ENCODE measurements at regions not wholly inside any gene's neighbourhood (a gene's known extent, or its start where the extent isn't known, plus 50 kb on each side); places are given as distances from the start of the nearest gene placed in this dataset.

DNA sequence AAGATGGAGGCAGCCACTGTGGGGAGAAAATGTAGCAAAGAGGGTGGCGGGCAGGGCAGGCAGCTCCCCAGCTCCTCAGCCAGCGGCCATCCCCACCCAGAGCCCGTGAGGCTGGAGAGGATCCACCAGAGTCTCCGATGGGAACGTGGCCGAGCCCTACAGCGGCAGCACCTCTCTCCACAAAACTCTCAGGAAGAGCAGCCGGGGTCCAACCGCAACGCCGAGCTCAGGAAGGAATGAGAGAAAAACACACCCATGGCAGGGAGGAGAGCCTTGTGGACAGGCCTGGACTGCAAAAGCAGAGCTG lies 54.0 kb upstream of the ADGRA1 start:
- Histone ChIP-seq H3K27me3 (ENCODE audit: insufficient read depth, poor library complexity, severe bottlenecking) (no peaks in the 10 kb centered on the region), H3K4me3 (replicated peaks; ENCODE audit: insufficient read depth, low read length) (no peak overlapping the region), H3K27ac (replicated peaks) (no peak overlapping the region)
- no peak for DNase-seq (ENCODE audit: low read depth in 1 of 2, low spot score in 1 of 2)
- TF ChIP-seq, protein P1, sequence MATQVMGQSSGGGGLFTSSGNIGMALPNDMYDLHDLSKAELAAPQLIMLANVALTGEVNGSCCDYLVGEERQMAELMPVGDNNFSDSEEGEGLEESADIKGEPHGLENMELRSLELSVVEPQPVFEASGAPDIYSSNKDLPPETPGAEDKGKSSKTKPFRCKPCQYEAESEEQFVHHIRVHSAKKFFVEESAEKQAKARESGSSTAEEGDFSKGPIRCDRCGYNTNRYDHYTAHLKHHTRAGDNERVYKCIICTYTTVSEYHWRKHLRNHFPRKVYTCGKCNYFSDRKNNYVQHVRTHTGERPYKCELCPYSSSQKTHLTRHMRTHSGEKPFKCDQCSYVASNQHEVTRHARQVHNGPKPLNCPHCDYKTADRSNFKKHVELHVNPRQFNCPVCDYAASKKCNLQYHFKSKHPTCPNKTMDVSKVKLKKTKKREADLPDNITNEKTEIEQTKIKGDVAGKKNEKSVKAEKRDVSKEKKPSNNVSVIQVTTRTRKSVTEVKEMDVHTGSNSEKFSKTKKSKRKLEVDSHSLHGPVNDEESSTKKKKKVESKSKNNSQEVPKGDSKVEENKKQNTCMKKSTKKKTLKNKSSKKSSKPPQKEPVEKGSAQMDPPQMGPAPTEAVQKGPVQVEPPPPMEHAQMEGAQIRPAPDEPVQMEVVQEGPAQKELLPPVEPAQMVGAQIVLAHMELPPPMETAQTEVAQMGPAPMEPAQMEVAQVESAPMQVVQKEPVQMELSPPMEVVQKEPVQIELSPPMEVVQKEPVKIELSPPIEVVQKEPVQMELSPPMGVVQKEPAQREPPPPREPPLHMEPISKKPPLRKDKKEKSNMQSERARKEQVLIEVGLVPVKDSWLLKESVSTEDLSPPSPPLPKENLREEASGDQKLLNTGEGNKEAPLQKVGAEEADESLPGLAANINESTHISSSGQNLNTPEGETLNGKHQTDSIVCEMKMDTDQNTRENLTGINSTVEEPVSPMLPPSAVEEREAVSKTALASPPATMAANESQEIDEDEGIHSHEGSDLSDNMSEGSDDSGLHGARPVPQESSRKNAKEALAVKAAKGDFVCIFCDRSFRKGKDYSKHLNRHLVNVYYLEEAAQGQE (IDR thresholded peaks at IDR 0.05; ENCODE audit: insufficient replicate concordance, low read depth) = no peak
- TF ChIP-seq SPI1 (IDR thresholded peaks at IDR 0.05; ENCODE audit: borderline replicate concordance, low read depth) = no peak
- no peak for TF ChIP-seq GABPA (IDR thresholded peaks at IDR 0.05; ENCODE audit: low read depth)
- no peak for TF ChIP-seq POLR2AphosphoS5 (IDR thresholded peaks at IDR 0.05; ENCODE audit: low read depth)
- TF ChIP-seq, protein P2, sequence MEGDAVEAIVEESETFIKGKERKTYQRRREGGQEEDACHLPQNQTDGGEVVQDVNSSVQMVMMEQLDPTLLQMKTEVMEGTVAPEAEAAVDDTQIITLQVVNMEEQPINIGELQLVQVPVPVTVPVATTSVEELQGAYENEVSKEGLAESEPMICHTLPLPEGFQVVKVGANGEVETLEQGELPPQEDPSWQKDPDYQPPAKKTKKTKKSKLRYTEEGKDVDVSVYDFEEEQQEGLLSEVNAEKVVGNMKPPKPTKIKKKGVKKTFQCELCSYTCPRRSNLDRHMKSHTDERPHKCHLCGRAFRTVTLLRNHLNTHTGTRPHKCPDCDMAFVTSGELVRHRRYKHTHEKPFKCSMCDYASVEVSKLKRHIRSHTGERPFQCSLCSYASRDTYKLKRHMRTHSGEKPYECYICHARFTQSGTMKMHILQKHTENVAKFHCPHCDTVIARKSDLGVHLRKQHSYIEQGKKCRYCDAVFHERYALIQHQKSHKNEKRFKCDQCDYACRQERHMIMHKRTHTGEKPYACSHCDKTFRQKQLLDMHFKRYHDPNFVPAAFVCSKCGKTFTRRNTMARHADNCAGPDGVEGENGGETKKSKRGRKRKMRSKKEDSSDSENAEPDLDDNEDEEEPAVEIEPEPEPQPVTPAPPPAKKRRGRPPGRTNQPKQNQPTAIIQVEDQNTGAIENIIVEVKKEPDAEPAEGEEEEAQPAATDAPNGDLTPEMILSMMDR (IDR thresholded peaks at IDR 0.05; ENCODE audit: insufficient read depth, low read length) = no peak

DNA sequence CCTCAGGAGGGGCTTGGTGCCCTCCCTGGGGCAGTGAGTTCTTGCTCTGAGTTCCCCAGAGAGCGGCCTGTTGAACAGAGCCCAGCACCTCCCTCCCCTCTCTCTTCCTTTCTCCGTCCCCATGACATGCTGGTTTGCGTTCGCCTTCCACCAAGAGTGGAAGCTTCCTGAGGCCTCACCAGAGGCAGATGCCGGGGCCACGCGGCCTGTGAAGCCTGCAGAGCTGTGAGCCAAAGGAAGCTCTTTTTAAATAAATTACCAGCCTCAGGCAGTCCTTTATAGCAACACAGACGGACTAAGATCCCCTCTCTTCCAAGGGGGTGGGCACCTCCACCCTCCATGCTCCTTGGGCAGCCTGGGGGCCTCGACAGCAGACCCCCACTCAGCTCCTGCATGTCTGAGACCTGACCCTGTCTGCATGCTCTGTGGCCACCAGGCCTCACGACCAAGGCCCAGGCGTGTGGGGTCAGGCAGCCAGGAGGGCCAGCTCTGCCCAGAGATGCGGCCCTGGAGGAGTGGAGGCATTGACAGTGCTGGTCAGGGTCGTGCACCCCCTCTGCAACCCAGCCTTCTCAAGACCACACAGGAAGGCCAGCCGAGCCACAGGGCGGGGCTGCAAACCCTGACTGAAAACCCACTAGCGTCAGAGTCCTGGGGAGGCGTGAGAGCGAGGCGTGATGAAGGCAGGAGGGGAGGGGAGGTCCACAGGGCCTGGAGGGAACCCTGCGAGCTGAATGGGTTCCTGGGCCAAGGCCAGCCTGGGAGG lies 54.6 kb upstream of the ADGRA1 start:
- DNase-seq (ENCODE audit: low read depth in 1 of 2, low spot score in 1 of 2) = no peak
- no peaks in the 10 kb centered on the region for H3K27me3 ChIP-seq (ENCODE audit: insufficient read depth, poor library complexity, severe bottlenecking)

DNA sequence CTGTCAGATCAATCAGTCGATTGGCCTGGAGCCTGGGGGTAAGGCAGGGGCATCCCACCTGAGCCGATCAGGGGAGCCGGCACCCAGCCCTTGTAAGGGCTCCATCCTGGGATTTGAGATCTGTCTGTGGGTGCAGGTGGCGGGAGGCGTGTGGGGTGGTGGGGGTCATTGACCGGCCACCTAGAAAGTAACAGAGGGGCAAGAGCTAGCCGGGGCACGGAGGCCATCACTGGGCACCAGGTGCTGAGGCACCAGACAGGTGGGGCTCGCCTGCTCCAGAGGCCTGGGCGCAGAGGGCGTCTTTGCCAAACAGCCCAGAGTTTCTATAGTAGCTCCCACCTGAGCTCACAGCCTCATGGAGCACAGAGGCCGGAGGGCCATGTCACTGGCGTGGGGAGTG lies 55.5 kb upstream of the ADGRA1 start:
- DNase-seq (ENCODE audit: low read depth in 1 of 2, low spot score in 1 of 2) = no peak
- Histone ChIP-seq H3K27me3 (ENCODE audit: insufficient read depth, poor library complexity, severe bottlenecking) (no peaks in the 10 kb centered on the region), H3K4me3 (replicated peaks; ENCODE audit: insufficient read depth, low read length) (no peak overlapping the region), H3K27ac (replicated peaks) (no peak overlapping the region)
- TF ChIP-seq SPI1 (IDR thresholded peaks at IDR 0.05; ENCODE audit: borderline replicate concordance, low read depth) = no peak
- TF ChIP-seq GABPA (IDR thresholded peaks at IDR 0.05; ENCODE audit: low read depth) = no peak
- TF ChIP-seq POLR2AphosphoS5 (IDR thresholded peaks at IDR 0.05; ENCODE audit: low read depth) = no peak
- TF ChIP-seq, protein P2 (IDR thresholded peaks at IDR 0.05; ENCODE audit: insufficient read depth, low read length) = no peak
- TF ChIP-seq, protein P1 (IDR thresholded peaks at IDR 0.05; ENCODE audit: insufficient replicate concordance, low read depth) = no peak

More for the DNA sequence above, 54.6 kb upstream of the ADGRA1 start:
- no peak overlapping the region for H3K4me3 ChIP-seq (replicated peaks; ENCODE audit: insufficient read depth, low read length)
- no peak overlapping the region for H3K27ac ChIP-seq (replicated peaks)
- no peak for TF ChIP-seq POLR2AphosphoS5 (IDR thresholded peaks at IDR 0.05; ENCODE audit: low read depth)
- no peak for TF ChIP-seq GABPA (IDR thresholded peaks at IDR 0.05; ENCODE audit: low read depth)

DNA sequence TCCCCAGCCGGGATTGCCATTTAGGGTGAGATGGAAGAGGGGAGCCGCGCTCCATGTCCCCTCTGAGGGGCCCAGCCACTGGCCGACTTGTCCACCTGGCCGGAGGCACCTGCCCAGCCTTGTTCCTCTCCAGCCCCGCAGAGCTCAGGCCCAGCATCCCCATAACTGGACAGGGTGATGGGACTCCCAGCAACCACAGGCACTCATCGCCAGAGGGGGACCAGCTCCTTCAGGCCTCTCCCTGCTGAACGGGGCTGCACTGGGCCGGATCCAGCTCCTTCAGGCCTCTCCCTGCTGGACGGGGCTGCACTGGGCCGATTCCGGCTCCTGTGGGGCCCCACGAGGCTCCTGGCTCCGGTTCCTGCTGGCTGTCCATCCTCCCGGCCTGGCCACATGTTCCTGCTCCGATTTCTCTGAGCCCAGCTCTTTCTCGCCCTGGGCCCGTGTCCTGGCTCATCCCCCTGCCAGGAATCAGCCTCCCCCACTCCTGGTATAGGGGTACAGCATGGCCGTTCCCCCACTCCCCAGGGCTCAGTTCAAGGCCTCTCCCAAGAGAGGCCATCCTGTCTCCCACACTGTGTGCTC lies 56.1 kb upstream of the ADGRA1 start:
- no peak for DNase-seq (ENCODE audit: low read depth in 1 of 2, low spot score in 1 of 2)
- TF ChIP-seq, protein P2 (IDR thresholded peaks at IDR 0.05; ENCODE audit: insufficient read depth, low read length) = no peak
- no peak for TF ChIP-seq POLR2AphosphoS5 (IDR thresholded peaks at IDR 0.05; ENCODE audit: low read depth)
- TF ChIP-seq GABPA (IDR thresholded peaks at IDR 0.05; ENCODE audit: low read depth) = no peak
- TF ChIP-seq SPI1 (IDR thresholded peaks at IDR 0.05; ENCODE audit: borderline replicate concordance, low read depth) = no peak
- TF ChIP-seq, protein P1 (IDR thresholded peaks at IDR 0.05; ENCODE audit: insufficient replicate concordance, low read depth) = no peak
- Histone ChIP-seq H3K27me3 (ENCODE audit: insufficient read depth, poor library complexity, severe bottlenecking) (no peaks in the 10 kb centered on the region), H3K4me3 (replicated peaks; ENCODE audit: insufficient read depth, low read length) (no peak overlapping the region), H3K27ac (replicated peaks) (no peak overlapping the region)
